H1 (cell line): ENCODE measurements at regions not wholly inside any gene's neighbourhood (a gene's known extent, or its start where the extent isn't known, plus 50 kb on each side); places are given as distances from the start of the nearest gene placed in this dataset.

Source experiments
- ASH2L ChIP-seq: fragments of 200-600, 300-600 bp; sonication (generic); IDR thresholded peaks from one replicate; pipeline ENCODE4 v1.7.1; 2017; ENCODE audit warnings: low read length
- CBX8 ChIP-seq: fragments of 300-800, 300-1000 bp; sonication (generic); IDR thresholded peaks from 2 replicates; pipeline ENCODE4 v1.7.1; 2016; ENCODE audit warnings: low read depth, low read length, borderline replicate concordance
- CEBPB ChIP-seq: IDR thresholded peaks from 2 replicates; pipeline ENCODE4 v1.6.1; 2012; ENCODE audit warnings: low read depth, low read length
- CREB1 ChIP-seq: IDR thresholded peaks from 2 replicates; pipeline ENCODE4 v1.6.1; 2012; ENCODE audit warnings: inconsistent platforms
- EGR1 ChIP-seq: IDR thresholded peaks from 2 replicates; pipeline ENCODE4 v1.6.1; 2011; ENCODE audit warnings: low read depth, low read length, borderline replicate concordance
- GABPA ChIP-seq: IDR thresholded peaks from 2 replicates; pipeline ENCODE4 v1.6.1; 2011; ENCODE audit warnings: mild to moderate bottlenecking, low read length, moderate library complexity, borderline replicate concordance; ENCODE audit not compliant: insufficient read depth
- JUN ChIP-seq: IDR thresholded peaks from 2 replicates; pipeline ENCODE4 v1.6.1; 2011; ENCODE audit warnings: low read depth, mild to moderate bottlenecking, improper control_type of control experiment, low read length
- MAFK ChIP-seq: IDR thresholded peaks from 2 replicates; pipeline ENCODE4 v1.6.1; 2012; ENCODE audit warnings: low read depth, mild to moderate bottlenecking, improper control_type of control experiment, low read length
- PHF8 ChIP-seq: fragments of 200-600 bp; sonication (generic); conservative IDR thresholded peaks from 2 replicates; pipeline ENCODE4 v1.7.1; 2012; ENCODE audit warnings: low read depth, mild to moderate bottlenecking, inconsistent platforms, low read length, moderate library complexity
- TF ChIP-seq, protein P1 (sequence below): IDR thresholded peaks from 2 replicates; pipeline ENCODE4 v1.6.1; 2012; ENCODE audit warnings: inconsistent platforms

DNA sequence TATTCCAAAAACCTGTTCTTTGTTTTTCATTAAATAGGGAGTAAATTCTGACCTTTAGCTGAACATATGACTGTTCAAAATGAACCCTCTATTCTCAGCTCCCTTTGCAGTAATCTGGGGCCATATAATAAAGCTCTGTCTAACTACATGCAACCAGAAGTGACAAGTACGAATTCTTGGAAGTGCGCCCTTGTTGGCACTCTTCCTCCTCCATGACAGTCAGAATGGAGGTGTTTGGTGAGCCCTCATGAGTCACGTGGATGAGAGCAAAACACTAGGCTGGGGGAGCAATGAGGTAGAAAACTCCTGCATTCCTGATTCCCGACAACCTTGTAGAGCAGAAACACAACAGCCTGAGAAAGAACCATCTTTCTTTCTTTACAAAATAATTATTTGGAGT, 552.9 kb downstream of the FBXO15 start (continued):
- TF ChIP-seq GABPA (no peak), JUN (no peak), MAFK (no peak), PHF8 (no peak), ASH2L (no peak), EGR1 (no peak), CEBPB (no peak), CBX8 (no peak), CREB1 (no peak)
- TF ChIP-seq, protein P1, sequence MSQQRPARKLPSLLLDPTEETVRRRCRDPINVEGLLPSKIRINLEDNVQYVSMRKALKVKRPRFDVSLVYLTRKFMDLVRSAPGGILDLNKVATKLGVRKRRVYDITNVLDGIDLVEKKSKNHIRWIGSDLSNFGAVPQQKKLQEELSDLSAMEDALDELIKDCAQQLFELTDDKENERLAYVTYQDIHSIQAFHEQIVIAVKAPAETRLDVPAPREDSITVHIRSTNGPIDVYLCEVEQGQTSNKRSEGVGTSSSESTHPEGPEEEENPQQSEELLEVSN = no peak
- TF ChIP-seq, all 59 proteins: peak for 0
